Stomach (tissue), 8 donors: ENCODE measurements at regions not wholly inside any gene's neighbourhood (a gene's known extent, or its start where the extent isn't known, plus 50 kb on each side); places are given as distances from the start of the nearest gene placed in this dataset.
A peak's percentile ranks its signal among the peaks of the same experiment; 100 is the strongest.

ENCODE experiments used
- DNase-seq, 2 donors: peaks; one replicate each; pipeline versions ENCODE4 v3.0.0 to v3.0.0-alpha.2; 2013 to 2019
- H3K27ac ChIP-seq, 5 donors: fragments of 200-600 bp in 4 of 5; sonication (generic) in 4 of 5; one replicate each; pipeline ENCODE4 v1.5.1; 2013 to 2019; ENCODE audit warnings: mild to moderate bottlenecking in 1 of 5, moderate library complexity in 1 of 5
- H3K27me3 ChIP-seq, 3 donors: fragments of 200-600 bp; sonication (generic); one replicate each; pipeline ENCODE4 v1.5.1; 2017 to 2019; ENCODE audit warnings: mixed run types in 1 of 3
- H3K36me3 ChIP-seq, 4 donors: fragments of 200-600 bp; sonication (generic); 1 replicate in 3 of 4; 2 replicates in 1 of 4; pipeline ENCODE4 v1.5.1; 2016 to 2019
- H3K4me1 ChIP-seq, 4 donors: fragments of 200-600 bp; sonication (generic); one replicate each; pipeline ENCODE4 v1.5.1; 2016 to 2019
- H3K4me3 ChIP-seq, 4 donors: fragments of 200-600 bp; sonication (generic) in 3 of 4; one replicate each; pipeline ENCODE4 v1.5.1; 2016 to 2019; ENCODE audit warnings: mild to moderate bottlenecking in 1 of 4
- H3K9me3 ChIP-seq, 4 donors: fragments of 200-600 bp; sonication (generic); one replicate each; pipeline ENCODE4 v1.5.1; 2016 to 2019
- CTCF ChIP-seq, 7 experiments: fragments of 450-650 bp in 4 of 7; fragments of 200-600 bp in 3 of 7; sonication (generic) in 3 of 7; IDR thresholded peaks; one replicate each; pipeline ENCODE4 v1.5.1; 2016 to 2019; ENCODE audit warnings: antibody characterized with exemption in 7 of 7, control low read depth in 2 of 7, mild to moderate bottlenecking in 1 of 7
- EP300 ChIP-seq: sonication (generic); formaldehyde crosslinking; IDR thresholded peaks from one replicate; pipeline ENCODE4 v1.6.1; 2017; ENCODE audit warnings: antibody characterized with exemption
- POLR2A ChIP-seq, 4 donors: fragments of 450-650 bp; IDR thresholded peaks; one replicate each; pipeline ENCODE4 v1.6.1; 2016; ENCODE audit warnings: antibody characterized with exemption in 4 of 4, control low read depth in 2 of 4, mild to moderate bottlenecking in 1 of 4, moderate library complexity in 1 of 4
- POLR2AphosphoS5 ChIP-seq, 3 donors: sonication (generic); formaldehyde crosslinking; IDR thresholded peaks; one replicate each; pipeline ENCODE4 v1.6.1; 2016; ENCODE audit warnings: antibody characterized with exemption in 3 of 3
- WGBS, 5 donors: extraction: QIAGEN DNeasy Blood & Tissue Kit in 3 of 5; methylation state at CpG; one replicate each; pipeline versions ENCODE4 v1.1.5 to v1.1.7; 2013 to 2018; 5-methylcytosine and 5-hydroxymethylcytosine counted together
- intact Hi-C: fragments of 100-400 bp; cut with DNase I; formaldehyde crosslinking; loops from one replicate; pipeline ENCODE4 v1.15.1; 2023; ENCODE audit warnings: low total_unique reads
- donor health status: healthy with polysubstance abuse.
- donor health status: Bipolar disorder and iron deficiency.
- donor health status: healthy.

DNA sequence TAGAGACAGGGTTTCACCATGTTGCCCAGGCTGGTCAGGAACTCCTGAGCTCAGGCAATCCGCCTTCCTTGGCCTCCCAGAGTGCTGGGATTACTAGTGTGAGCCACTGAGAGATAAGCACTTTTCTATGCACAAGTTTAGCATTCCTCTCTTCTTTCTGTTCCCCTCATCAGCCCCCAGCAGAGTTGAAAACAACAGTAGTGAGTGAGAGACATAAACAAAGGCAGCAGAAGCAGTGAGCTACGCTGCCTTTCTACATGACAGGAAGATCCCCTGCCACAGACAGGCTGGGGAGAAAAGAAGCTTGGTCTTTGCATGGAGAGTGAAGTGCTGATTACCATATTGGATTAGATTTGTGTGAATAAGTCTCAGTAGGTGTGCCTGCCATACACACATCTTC, 392.0 kb upstream of the KIRREL3 start:
- TF ChIP-seq CTCF (IDR thresholded peaks at IDR 0.05) (no peak), POLR2AphosphoS5 (IDR thresholded peaks at IDR 0.05) (no peak), POLR2A (IDR thresholded peaks at IDR 0.05) (no peak), EP300 (no peak)
- no peaks in the 10 kb centered on the region for H3K4me1 ChIP-seq
- no peak overlapping the region for H3K4me3 ChIP-seq
- peaks cover 0 to 6% (median 0%) of the 10 kb centered on the region in 4 donors for H3K9me3 ChIP-seq
- DNase-seq, result no peak
- intact Hi-C loops, result no loop called here
- H3K27me3 ChIP-seq, result peaks cover 0 to 4% (median 0%) of the 10 kb centered on the region in 3 donors
- no peak overlapping the region for H3K27ac ChIP-seq
- H3K36me3 ChIP-seq, result no peaks in the 10 kb centered on the region
- whole genome bisulfite sequencing, 5 donors, result 57 to 84% (median 69%) methylated on average over 2 of the region's 2 CpGs

DNA sequence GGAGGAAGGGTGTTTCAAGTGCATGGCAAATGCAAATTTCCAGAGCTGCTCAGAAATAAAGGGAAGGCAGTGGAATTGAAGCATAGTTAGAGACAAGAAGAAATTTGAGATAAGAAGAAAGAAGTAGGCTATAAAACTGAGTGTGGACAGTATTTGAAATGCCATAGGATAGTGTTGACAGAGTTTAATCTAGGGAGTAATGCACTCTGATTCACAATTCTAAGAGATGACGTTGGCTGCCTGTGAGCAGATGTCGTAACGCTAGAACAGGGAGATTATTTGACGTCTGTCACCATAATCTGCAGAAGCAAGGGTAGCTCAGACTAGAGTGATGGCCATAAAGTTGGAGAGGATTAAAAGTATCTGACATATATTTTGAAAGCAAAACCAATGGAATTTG, 389.9 kb upstream of the KIRREL3 start:
- H3K4me1 ChIP-seq, result no peaks in the 10 kb centered on the region
- H3K27me3 ChIP-seq, result peaks cover 0 to 4% (median 0%) of the 10 kb centered on the region in 3 donors
- no peaks in the 10 kb centered on the region for H3K36me3 ChIP-seq
- H3K27ac ChIP-seq, result no peak overlapping the region
- WGBS, 5 donors, result 56 to 67% (median 58%) methylated on average over 4 of the region's 4 CpGs
- no peak overlapping the region for H3K4me3 ChIP-seq
- TF ChIP-seq EP300, result no peak
- no peak for TF ChIP-seq POLR2A (IDR thresholded peaks at IDR 0.05)
- no peak for TF ChIP-seq POLR2AphosphoS5 (IDR thresholded peaks at IDR 0.05)
- TF ChIP-seq CTCF (IDR thresholded peaks at IDR 0.05), result no peak
- intact Hi-C loops, result no loop called here
- no peak for DNase-seq
- no peaks in the 10 kb centered on the region for H3K9me3 ChIP-seq

- Histone ChIP-seq H3K27ac (no peak overlapping the region), H3K4me1 (no peaks in the 10 kb centered on the region), H3K36me3 (no peaks in the 10 kb centered on the region), H3K9me3 (no peaks in the 10 kb centered on the region), H3K4me3 (no peak overlapping the region), H3K27me3 (no peaks in the 10 kb centered on the region)
- peak in 1 of 2 donors; percentile 17 for DNase-seq
- TF ChIP-seq POLR2AphosphoS5 (IDR thresholded peaks at IDR 0.05), result no peak
- no peak for TF ChIP-seq POLR2A (IDR thresholded peaks at IDR 0.05)
- TF ChIP-seq EP300, result no peak
- TF ChIP-seq CTCF (IDR thresholded peaks at IDR 0.05), result no peak
- intact Hi-C loops, result no loop called here
- WGBS, 5 donors, result 65 to 78% (median 69%) methylated on average over 10 of the region's 10 CpGs
These were observed 384.5 kb upstream of the KIRREL3 start for GRCh38 chr11:127385071-127385470.

GRCh38 chr11:127383026-127383425, 382.5 kb upstream of the KIRREL3 start:
- Histone ChIP-seq H3K27ac (no peak overlapping the region), H3K9me3 (no peaks in the 10 kb centered on the region), H3K27me3 (no peaks in the 10 kb centered on the region), H3K4me3 (no peak overlapping the region), H3K36me3 (no peaks in the 10 kb centered on the region), H3K4me1 (no peaks in the 10 kb centered on the region)
- 46 to 64% (median 56%) methylated on average over 3 of the region's 3 CpGs for WGBS, 5 donors
- no peak for DNase-seq
- intact Hi-C loops, result no loop called here
- TF ChIP-seq EP300 (no peak), CTCF (IDR thresholded peaks at IDR 0.05) (no peak)
